ENCODE measurements at regions not wholly inside any gene's neighbourhood (a gene's known extent, or its start where the extent isn't known, plus 50 kb on each side); places are given as distances from the start of the nearest gene placed in this dataset.

DNA sequence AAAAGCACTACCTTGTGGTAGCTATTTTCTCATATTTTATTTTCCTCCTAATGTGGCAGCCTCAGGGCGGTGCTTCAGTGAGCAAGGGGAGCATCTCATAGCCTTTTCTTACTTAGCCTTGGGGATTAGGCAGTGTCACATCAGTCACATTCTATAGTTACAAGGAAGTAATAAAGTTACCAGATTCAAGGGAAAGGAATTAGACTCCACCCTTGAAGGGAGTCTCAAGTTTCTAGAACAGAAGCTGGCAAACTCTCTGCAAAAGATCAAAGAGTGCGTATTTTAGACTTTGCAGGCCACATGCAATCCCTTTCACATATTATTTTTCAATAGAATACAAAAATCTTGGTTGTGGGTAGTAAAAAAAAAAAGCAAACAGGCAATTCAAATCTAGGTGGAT is 350.4 kb downstream of the AMY1C start (continued):
- TF ChIP-seq NFE2L1 (CRISPR knock-in tag; IDR thresholded peaks at IDR 0.05; ENCODE audit: borderline replicate concordance) (no peak), SIX4 (CRISPR knock-in tag; IDR thresholded peaks at IDR 0.05) (no peak), ZNF496 (CRISPR knock-in tag; IDR thresholded peaks at IDR 0.05; ENCODE audit: insufficient replicate concordance) (no peak), ZNF460 (CRISPR knock-in tag; IDR thresholded peaks at IDR 0.05; ENCODE audit: borderline replicate concordance) (no peak), ESRRA (CRISPR knock-in tag; IDR thresholded peaks at IDR 0.05; ENCODE audit: low read depth) (no peak), SOX13 (IDR thresholded peaks at IDR 0.05) (no peak), SOX13 (CRISPR knock-in tag; conservative IDR thresholded peaks at IDR 0.05 in 1 of 2, IDR thresholded peaks at IDR 0.05 in 1 of 2) (no peak), ZNF775 (CRISPR knock-in tag; IDR thresholded peaks at IDR 0.05; ENCODE audit: borderline replicate concordance) (no peak), PITX1 (CRISPR knock-in tag; IDR thresholded peaks at IDR 0.05) (no peak), HDAC6 (IDR thresholded peaks at IDR 0.05; ENCODE audit: low read depth, low read length) (no peak), ZNF781 (CRISPR knock-in tag; IDR thresholded peaks at IDR 0.05; ENCODE audit: borderline replicate concordance, not compliant biosample characterization) (no peak)
- TF ChIP-seq, protein P1, sequence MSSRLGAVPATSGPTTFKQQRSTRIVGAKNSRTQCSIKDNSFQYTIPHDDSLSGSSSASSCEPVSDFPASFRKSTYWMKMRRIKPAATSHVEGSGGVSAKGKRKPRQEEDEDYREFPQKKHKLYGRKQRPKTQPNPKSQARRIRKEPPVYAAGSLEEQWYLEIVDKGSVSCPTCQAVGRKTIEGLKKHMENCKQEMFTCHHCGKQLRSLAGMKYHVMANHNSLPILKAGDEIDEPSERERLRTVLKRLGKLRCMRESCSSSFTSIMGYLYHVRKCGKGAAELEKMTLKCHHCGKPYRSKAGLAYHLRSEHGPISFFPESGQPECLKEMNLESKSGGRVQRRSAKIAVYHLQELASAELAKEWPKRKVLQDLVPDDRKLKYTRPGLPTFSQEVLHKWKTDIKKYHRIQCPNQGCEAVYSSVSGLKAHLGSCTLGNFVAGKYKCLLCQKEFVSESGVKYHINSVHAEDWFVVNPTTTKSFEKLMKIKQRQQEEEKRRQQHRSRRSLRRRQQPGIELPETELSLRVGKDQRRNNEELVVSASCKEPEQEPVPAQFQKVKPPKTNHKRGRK (CRISPR knock-in tag; IDR thresholded peaks at IDR 0.05) = no peak
- TF ChIP-seq, protein P2, sequence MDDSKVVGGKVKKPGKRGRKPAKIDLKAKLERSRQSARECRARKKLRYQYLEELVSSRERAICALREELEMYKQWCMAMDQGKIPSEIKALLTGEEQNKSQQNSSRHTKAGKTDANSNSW (CRISPR knock-in tag; IDR thresholded peaks at IDR 0.05; ENCODE audit: borderline replicate concordance) = no peak
- TF ChIP-seq, protein P3, sequence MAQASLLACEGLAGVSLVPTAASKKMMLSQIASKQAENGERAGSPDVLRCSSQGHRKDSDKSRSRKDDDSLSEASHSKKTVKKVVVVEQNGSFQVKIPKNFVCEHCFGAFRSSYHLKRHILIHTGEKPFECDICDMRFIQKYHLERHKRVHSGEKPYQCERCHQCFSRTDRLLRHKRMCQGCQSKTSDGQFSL (CRISPR knock-in tag; IDR thresholded peaks at IDR 0.05) = no peak
